ENCODE measurements at regions not wholly inside any gene's neighbourhood (a gene's known extent, or its start where the extent isn't known, plus 50 kb on each side); places are given as distances from the start of the nearest gene placed in this dataset.
"Not testable (repeated sequence)": the region's sequence is repeated elsewhere in the genome, so short reads cannot be mapped to it uniquely, and the experiment has no call there.

DNA sequence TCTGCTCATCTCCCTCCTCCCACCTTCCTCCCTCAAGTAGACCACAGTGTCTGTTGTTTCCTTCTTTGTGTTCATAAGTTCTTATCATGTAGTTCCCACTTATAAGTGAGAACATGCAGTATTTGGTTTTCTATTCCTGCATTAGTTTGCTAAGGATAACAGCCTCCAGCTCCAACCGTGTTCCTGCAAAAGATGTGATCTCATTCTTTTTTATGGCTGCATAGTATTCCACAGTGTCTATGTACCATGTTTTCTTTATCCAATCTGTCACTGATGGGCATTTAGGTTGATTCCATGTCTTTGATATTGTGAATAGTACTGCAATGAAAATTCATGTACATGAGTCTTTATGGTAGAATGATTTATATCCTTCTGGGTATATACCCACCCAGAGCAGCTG is 173.5 kb downstream of the MATN1 start:
- not testable (repeated sequence) for TF ChIP-seq EP300 (IDR thresholded peaks at IDR 0.05)
- TF ChIP-seq, protein P1, sequence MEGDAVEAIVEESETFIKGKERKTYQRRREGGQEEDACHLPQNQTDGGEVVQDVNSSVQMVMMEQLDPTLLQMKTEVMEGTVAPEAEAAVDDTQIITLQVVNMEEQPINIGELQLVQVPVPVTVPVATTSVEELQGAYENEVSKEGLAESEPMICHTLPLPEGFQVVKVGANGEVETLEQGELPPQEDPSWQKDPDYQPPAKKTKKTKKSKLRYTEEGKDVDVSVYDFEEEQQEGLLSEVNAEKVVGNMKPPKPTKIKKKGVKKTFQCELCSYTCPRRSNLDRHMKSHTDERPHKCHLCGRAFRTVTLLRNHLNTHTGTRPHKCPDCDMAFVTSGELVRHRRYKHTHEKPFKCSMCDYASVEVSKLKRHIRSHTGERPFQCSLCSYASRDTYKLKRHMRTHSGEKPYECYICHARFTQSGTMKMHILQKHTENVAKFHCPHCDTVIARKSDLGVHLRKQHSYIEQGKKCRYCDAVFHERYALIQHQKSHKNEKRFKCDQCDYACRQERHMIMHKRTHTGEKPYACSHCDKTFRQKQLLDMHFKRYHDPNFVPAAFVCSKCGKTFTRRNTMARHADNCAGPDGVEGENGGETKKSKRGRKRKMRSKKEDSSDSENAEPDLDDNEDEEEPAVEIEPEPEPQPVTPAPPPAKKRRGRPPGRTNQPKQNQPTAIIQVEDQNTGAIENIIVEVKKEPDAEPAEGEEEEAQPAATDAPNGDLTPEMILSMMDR (IDR thresholded peaks at IDR 0.05): not testable (repeated sequence)
